A673 (cell line): ENCODE measurements at regions not wholly inside any gene's neighbourhood (a gene's known extent, or its start where the extent isn't known, plus 50 kb on each side); places are given as distances from the start of the nearest gene placed in this dataset.

ENCODE experiments used
- BruUV-seq: library from RNA; stranded (reverse); fragments of 400-500 nt; replicated peaks from 2 replicates; lab custom pipeline; 2021; lab: Mats Ljungman, UMichigan
- CTCF ChIA-PET: fragments of 300-600 bp; sonication (Branson Sonifier 250); formaldehyde crosslinking; loops from one replicate; lab custom pipeline; 2022; ENCODE audit warnings: antibody characterized with exemption; lab: Charles Lee
- POLR2A ChIA-PET: fragments of 300-600 bp; sonication (Branson Sonifier 250); formaldehyde crosslinking; loops from one replicate; lab custom pipeline; 2022; ENCODE audit warnings: antibody characterized with exemption; ENCODE audit not compliant: low non-redundant PET; lab: Charles Lee
- DNase-seq: peaks from one replicate; pipeline ENCODE4 v3.0.0-alpha.2; 2015; ENCODE audit warnings: low spot score
- H3K27ac ChIP-seq: fragments of 200-600 bp; sonication (generic); 2 replicates; pipeline ENCODE4 v1.5.1; 2016; ENCODE audit warnings: mixed run types, low read depth, mild to moderate bottlenecking, mixed read lengths, antibody characterized with exemption, low read length; ENCODE audit not compliant: poor library complexity, severe bottlenecking
- H3K27me3 ChIP-seq: fragments of 200-600 bp; sonication (generic); replicated peaks from 2 replicates; pipeline ENCODE4 v1.6.1; 2017; ENCODE audit warnings: mixed run types, low read depth, mild to moderate bottlenecking, mixed read lengths, antibody characterized with exemption, low read length; ENCODE audit not compliant: insufficient read depth, poor library complexity
- H3K36me3 ChIP-seq: fragments of 200-600 bp; sonication (generic); 2 replicates; pipeline ENCODE4 v1.6.1; 2016; ENCODE audit warnings: mixed run types, mild to moderate bottlenecking, mixed read lengths, antibody characterized with exemption, low read length; ENCODE audit not compliant: insufficient read depth, poor library complexity, severe bottlenecking
- H3K4me1 ChIP-seq: fragments of 200-600 bp; sonication (generic); 2 replicates; pipeline ENCODE4 v1.6.1; 2017; ENCODE audit warnings: mixed run types, mild to moderate bottlenecking, mixed read lengths, antibody characterized with exemption, low read length; ENCODE audit not compliant: insufficient read depth, poor library complexity, severe bottlenecking
- H3K4me3 ChIP-seq: fragments of 200-600 bp; sonication (generic); 2 replicates; pipeline ENCODE4 v1.5.1; 2016; ENCODE audit warnings: low read depth, mixed run types, mild to moderate bottlenecking, mixed read lengths, low read length; ENCODE audit not compliant: poor library complexity, severe bottlenecking
- H3K9me3 ChIP-seq: fragments of 200-600 bp; sonication (generic); 2 replicates; pipeline ENCODE4 v1.6.1; 2016; ENCODE audit warnings: mixed run types, low read depth, mild to moderate bottlenecking, mixed read lengths, antibody characterized with exemption, low read length; ENCODE audit not compliant: poor library complexity, severe bottlenecking
- CTCF ChIP-seq: fragments of 300-800, 200-600 bp; sonication (generic); conservative IDR thresholded peaks from 2 replicates; pipeline ENCODE4 v1.5.1; 2017; ENCODE audit warnings: low read depth, mild to moderate bottlenecking, antibody characterized with exemption, low read length, moderate library complexity, mixed read lengths
- EZH2 ChIP-seq: fragments of 200-600 bp; sonication (generic); IDR thresholded peaks from 2 replicates; pipeline ENCODE4 v1.6.1; 2017; ENCODE audit warnings: borderline replicate concordance, low read depth, mild to moderate bottlenecking, mixed read lengths, antibody characterized with exemption, low read length; ENCODE audit not compliant: poor library complexity, severe bottlenecking
- intact Hi-C: fragments of 100-400 bp; cut with micrococcal nuclease; formaldehyde crosslinking; loops from one replicate; pipeline ENCODE4 v1.10.0; 2022; ENCODE audit not compliant: unreplicated experiment

GRCh38 chr2:156189143-156189542 is 143.4 kb downstream of the NR4A2 start:
- ChIA-PET POLR2A (no interaction called here), CTCF (no interaction called here)
- intact Hi-C loops: no loop called here
- H3K4me3 ChIP-seq: no peak overlapping the region
- no TSS peak for BruUV-seq
- H3K36me3 ChIP-seq: no peaks in the 10 kb centered on the region
- H3K27ac ChIP-seq: no peak overlapping the region
- TF ChIP-seq EZH2: no peak
- H3K9me3 ChIP-seq: no peaks in the 10 kb centered on the region
- no peaks in the 10 kb centered on the region for H3K27me3 ChIP-seq
- DNase-seq: no peak
- H3K4me1 ChIP-seq: no peaks in the 10 kb centered on the region

- intact Hi-C loops: no loop called here
- ChIA-PET POLR2A (no interaction called here), CTCF (no interaction called here)
- no peak overlapping the region for H3K27ac ChIP-seq
- no peaks in the 10 kb centered on the region for H3K4me1 ChIP-seq
- no peak for DNase-seq
- H3K36me3 ChIP-seq: no peaks in the 10 kb centered on the region
- BruUV-seq: no TSS peak
- no peak for TF ChIP-seq EZH2
- no peak for TF ChIP-seq CTCF
- H3K27me3 ChIP-seq: peaks cover 8% of the 10 kb centered on the region
- no peaks in the 10 kb centered on the region for H3K9me3 ChIP-seq
- no peak overlapping the region for H3K4me3 ChIP-seq
These were observed 150.4 kb downstream of the NR4A2 start for GRCh38 chr2:156182132-156182531.

- DNase-seq: no peak
- ChIA-PET CTCF (no interaction called here), POLR2A (no interaction called here)
- no peak for TF ChIP-seq CTCF
- TF ChIP-seq EZH2: no peak
- no TSS peak for BruUV-seq
- H3K27me3 ChIP-seq: peaks cover 8% of the 10 kb centered on the region
- H3K4me3 ChIP-seq: no peak overlapping the region
- no peaks in the 10 kb centered on the region for H3K36me3 ChIP-seq
- intact Hi-C loops: no loop called here
- no peaks in the 10 kb centered on the region for H3K4me1 ChIP-seq
- no peak overlapping the region for H3K27ac ChIP-seq
- H3K9me3 ChIP-seq: no peaks in the 10 kb centered on the region
These were observed 151.3 kb downstream of the NR4A2 start for GRCh38 chr2:156181208-156181607.

- Histone ChIP-seq H3K27ac (no peak overlapping the region), H3K27me3 (peaks cover 8% of the 10 kb centered on the region), H3K4me3 (no peak overlapping the region), H3K9me3 (no peaks in the 10 kb centered on the region), H3K4me1 (no peaks in the 10 kb centered on the region), H3K36me3 (no peaks in the 10 kb centered on the region)
- TF ChIP-seq EZH2 (no peak), CTCF (no peak)
- intact Hi-C loops: no loop called here
- no TSS peak for BruUV-seq
- POLR2A ChIA-PET: no interaction called here
- CTCF ChIA-PET: no interaction called here
- DNase-seq: no peak
These were observed 154.9 kb downstream of the NR4A2 start for GRCh38 chr2:156177654-156178053.
